GM10248 (cell line): ENCODE measurements at regions not wholly inside any gene's neighbourhood (a gene's known extent, or its start where the extent isn't known, plus 50 kb on each side); places are given as distances from the start of the nearest gene placed in this dataset.

ENCODE experiments used
- CTCF ChIA-PET: fragments of 300-600 bp; sonication (Branson Sonifier 250); formaldehyde crosslinking; extraction: SDS; loops from one replicate; lab custom pipeline; 2021; ENCODE audit warnings: antibody characterized with exemption; lab: Yijun Ruan, JAX
- POLR2A ChIA-PET: fragments of 350-650 bp; sonication (Branson Sonifier 250); formaldehyde crosslinking; extraction: SDS; loops from one replicate; lab custom pipeline; 2020; ENCODE audit warnings: antibody characterized with exemption; lab: Yijun Ruan, JAX
- DNase-seq: peaks from one replicate; pipeline ENCODE4 v3.0.0; 2012; ENCODE audit errors: extremely low spot score
- TF ChIP-seq, protein P1 (sequence below): IDR thresholded peaks from 2 replicates; pipeline ENCODE4 v1.5.1; 2012; ENCODE audit warnings: mild to moderate bottlenecking, low read depth; ENCODE audit errors: extremely low read depth, missing control alignments, control extremely low read depth

DNA sequence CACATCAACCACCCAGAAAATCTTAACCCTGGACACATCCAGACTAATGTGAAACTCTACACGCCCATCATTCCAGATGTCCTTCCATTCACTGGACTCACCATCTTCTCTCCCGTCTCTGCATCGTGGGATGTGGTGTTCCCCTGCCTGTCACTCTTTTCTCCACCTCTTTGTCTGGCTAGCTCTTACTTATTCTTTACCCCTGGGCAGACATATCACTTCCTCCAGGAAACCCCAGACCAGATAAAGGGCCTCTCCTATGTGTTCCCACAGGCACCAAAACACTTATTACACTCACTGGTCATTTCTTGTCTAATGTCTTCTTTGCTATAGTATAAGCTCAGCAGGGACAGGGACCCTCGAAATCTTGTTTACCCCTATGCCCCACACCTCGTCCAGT, 109.3 kb upstream of the IPO5 start:
- CTCF ChIA-PET: interaction anchor here (1.4 kb wide), 1 partner anchor 12 kb away, joined by 4 read pairs; no protein-coding TSS in a partner anchor
- POLR2A ChIA-PET: no interaction called here
- no peak for DNase-seq
- TF ChIP-seq, protein P1, sequence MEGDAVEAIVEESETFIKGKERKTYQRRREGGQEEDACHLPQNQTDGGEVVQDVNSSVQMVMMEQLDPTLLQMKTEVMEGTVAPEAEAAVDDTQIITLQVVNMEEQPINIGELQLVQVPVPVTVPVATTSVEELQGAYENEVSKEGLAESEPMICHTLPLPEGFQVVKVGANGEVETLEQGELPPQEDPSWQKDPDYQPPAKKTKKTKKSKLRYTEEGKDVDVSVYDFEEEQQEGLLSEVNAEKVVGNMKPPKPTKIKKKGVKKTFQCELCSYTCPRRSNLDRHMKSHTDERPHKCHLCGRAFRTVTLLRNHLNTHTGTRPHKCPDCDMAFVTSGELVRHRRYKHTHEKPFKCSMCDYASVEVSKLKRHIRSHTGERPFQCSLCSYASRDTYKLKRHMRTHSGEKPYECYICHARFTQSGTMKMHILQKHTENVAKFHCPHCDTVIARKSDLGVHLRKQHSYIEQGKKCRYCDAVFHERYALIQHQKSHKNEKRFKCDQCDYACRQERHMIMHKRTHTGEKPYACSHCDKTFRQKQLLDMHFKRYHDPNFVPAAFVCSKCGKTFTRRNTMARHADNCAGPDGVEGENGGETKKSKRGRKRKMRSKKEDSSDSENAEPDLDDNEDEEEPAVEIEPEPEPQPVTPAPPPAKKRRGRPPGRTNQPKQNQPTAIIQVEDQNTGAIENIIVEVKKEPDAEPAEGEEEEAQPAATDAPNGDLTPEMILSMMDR: no peak

DNA sequence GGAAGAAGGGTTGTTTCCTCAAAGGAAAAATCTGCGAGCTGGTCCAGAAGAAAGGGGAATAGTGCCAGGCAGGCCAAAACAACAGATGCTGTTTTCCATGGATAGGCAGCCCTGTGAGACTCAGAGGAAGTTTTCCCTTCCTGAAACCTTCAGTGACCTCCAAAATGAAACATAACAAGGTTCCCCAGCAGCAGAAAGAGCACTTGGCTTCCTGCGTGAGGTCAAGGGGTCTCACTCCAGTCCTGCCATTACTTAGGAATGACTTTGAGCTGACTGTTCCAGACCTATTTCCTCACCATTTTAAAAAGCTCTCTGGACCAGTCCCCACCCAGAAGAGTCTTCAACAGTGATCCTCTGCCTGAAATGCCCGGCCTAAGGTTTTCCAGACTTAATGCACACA, 104.6 kb upstream of the IPO5 start:
- DNase-seq: no peak
- POLR2A ChIA-PET: no interaction called here
- CTCF ChIA-PET: interaction anchor here (1.1 to 1.5 kb wide), 3 partner anchors 8 to 63 kb away, joined by 3 read pairs; no protein-coding TSS in a partner anchor
- TF ChIP-seq, protein P1: no peak

DNA sequence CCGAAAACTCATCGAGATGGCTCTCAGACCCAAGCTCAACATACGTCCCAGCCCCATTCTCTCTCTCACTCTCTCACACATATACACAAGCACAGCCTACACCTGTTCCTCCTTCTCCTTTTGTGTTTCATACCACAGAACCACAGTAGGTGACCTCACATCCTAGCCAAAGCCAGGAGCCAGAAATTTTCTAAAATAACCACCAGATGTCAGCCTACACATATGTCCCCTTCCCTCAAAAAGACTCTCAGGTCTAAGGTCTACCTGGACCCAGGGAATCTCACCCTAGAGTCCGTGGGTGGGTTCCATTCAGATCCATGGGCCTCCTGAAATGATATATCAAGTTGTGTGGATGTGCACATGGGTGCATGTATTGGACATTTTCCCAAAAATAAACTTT, 104.2 kb upstream of the IPO5 start:
- peak; percentile 28 for DNase-seq
- CTCF ChIA-PET: interaction anchor here (1.5 kb wide), 1 partner anchor 63 kb away, joined by 3 read pairs; no protein-coding TSS in a partner anchor
- POLR2A ChIA-PET: no interaction called here
- TF ChIP-seq, protein P1: no peak

DNA sequence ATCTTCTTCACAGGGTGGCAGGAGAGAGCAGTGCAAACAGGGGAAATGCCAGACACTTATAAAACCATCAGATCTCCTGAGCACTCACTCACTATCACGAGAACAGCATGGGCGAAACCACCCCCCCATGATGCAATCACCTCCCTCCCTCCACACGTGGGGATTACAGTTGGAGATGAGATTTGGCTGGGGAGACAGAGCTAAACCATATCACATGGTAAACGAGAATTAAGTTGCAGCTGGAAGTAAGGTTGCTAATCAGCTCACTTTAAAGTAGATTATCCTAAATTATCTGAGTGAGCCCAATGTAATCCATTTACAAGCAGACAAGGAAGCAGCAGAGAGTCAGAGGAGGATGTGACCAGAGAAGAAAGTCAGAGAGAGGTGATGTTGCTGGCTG, 102.2 kb upstream of the IPO5 start:
- CTCF ChIA-PET: no interaction called here

DNA sequence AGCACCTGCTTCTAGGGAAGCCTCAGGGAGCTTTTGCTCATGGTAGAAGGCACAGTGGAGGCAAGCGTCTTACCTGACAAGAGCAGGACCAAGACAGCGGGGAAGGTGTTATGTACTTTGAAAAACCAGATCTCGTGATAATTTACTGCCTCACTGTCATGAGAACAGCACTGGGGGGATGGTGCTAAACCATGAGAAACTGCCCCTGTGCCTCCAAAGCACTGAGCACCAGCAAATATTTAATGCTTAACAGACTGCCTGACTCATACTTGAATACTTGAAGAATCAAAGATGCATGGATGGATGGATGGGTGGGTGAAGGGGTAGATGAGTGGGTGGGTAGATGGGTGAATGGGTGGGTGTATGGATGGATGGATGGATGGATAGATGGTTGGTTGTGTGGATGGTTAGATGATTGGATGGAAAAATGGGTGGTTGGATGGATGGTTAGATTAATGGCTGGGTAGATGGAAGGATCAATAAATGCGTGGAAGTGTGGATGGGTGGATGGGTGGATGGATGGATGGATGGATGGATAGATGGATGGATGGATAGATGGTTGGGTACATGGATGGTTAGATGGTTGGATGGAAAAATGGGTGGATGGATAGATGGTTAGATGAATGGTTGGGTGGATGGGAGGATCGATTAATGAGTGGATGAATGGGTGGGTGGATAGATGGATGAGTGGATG, 101.1 kb upstream of the IPO5 start:
- TF ChIP-seq, protein P1: no peak
- CTCF ChIA-PET: no interaction called here
- no peak for DNase-seq
- POLR2A ChIA-PET: no interaction called here

More for the DNA sequence above, 102.2 kb upstream of the IPO5 start:
- no peak for DNase-seq
- TF ChIP-seq, protein P1: no peak
- POLR2A ChIA-PET: no interaction called here

DNA sequence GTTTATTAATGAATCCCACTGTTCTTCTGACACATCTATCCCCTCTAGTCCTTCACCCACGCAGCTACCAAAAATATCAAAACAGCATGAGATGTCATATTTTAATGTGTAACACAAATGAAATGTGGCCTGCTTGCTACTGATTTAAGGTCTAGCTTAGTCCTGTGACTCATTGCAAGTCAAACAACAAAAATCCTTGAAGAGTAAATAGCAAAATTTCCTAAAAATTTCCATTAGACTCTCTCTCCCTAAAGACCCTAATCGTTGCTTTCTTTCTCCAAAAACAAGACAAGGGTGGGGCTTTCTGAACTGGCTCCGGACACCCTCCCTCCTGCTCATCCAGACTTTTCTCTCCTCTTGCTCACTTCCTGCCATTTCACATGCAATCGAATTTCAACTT, 99.9 kb upstream of the IPO5 start:
- ChIA-PET CTCF (no interaction called here), POLR2A (no interaction called here)
- no peak for DNase-seq
- TF ChIP-seq, protein P1: no peak
